ENCODE measurements at regions not wholly inside any gene's neighbourhood (a gene's known extent, or its start where the extent isn't known, plus 50 kb on each side); places are given as distances from the start of the nearest gene placed in this dataset.

DNA sequence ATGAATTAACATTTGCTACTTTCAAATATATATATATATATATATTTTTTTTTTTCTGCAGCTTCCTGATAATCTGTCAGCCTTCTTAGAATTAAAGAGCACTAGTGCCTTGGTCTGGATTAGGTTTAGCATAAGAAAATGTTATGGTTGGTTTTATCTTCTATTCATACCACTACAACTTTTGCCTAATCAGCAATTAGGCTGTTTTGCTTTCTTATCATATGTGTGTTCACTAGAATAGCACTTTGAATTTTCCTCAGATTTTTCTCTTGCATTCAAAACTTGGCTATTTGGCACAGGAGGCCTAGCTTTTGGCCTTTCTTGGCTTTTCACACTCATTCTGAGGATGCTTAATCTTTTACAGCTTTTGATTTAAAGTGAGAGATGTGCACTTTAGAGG, 1468.1 kb downstream of the PCDH9 start:
- TF ChIP-seq, protein P1, sequence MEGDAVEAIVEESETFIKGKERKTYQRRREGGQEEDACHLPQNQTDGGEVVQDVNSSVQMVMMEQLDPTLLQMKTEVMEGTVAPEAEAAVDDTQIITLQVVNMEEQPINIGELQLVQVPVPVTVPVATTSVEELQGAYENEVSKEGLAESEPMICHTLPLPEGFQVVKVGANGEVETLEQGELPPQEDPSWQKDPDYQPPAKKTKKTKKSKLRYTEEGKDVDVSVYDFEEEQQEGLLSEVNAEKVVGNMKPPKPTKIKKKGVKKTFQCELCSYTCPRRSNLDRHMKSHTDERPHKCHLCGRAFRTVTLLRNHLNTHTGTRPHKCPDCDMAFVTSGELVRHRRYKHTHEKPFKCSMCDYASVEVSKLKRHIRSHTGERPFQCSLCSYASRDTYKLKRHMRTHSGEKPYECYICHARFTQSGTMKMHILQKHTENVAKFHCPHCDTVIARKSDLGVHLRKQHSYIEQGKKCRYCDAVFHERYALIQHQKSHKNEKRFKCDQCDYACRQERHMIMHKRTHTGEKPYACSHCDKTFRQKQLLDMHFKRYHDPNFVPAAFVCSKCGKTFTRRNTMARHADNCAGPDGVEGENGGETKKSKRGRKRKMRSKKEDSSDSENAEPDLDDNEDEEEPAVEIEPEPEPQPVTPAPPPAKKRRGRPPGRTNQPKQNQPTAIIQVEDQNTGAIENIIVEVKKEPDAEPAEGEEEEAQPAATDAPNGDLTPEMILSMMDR (conservative IDR thresholded peaks at IDR 0.05; ENCODE audit: low read depth, low read length) = no peak
- TF ChIP-seq FOS (IDR thresholded peaks at IDR 0.05; ENCODE audit: low read depth, low read length) (no peak), POLR2A (IDR thresholded peaks at IDR 0.05; ENCODE audit: low read depth, low read length) (no peak)
